Activated CD4-positive, alpha-beta T cell treated with anti-CD3 and anti-CD28 coated beads, Interleukin-10, Interleukin-2, amounts not matched to agents 100 ng/mL and 50 ng/mL, durations not matched to agents 16 hours and 8 hours (primary cell): ENCODE measurements at regions not wholly inside any gene's neighbourhood (a gene's known extent, or its start where the extent isn't known, plus 50 kb on each side); places are given as distances from the start of the nearest gene placed in this dataset.

Experiments used
- DNase-seq: peaks from one replicate; pipeline ENCODE4 v3.0.0-alpha.2; 2020

DNA sequence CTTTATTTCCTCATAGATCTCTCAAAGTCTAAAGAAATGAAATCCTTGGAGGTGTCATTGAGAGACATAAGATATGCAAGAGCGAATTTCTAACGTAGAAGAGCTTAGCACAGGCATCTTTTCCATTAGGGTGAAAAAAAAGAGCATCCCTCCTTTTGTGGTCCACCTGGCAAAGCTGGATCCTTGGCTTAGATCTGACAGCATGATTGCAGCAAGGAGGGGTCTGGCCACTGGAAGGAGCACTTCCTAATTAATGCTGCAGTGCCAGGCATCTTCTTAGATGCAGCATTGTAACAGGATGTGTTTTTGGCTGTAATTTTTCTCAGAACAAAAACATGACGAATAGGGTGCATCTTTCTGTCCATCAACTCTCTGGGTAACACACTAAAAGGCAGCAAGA lies 60.1 kb upstream of the TFAP2D start:
- no peak for DNase-seq

DNA sequence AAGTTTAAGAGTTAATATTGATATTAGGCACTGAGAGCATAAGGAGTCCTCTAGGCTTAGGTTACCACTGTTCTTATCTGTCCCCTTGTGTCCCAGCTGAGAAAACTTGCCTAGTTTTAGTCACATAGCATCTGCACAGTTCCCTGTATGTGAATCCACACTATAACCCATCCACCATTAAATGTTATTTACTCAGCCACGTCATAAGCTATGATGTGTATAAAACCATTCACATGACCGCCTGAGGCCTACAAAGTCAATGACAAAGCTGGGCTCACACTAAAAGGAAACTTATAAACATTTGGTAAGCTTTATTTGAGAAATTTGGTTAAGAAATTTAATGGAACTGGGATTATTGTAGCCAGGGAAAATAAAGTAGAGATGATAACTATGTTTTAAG lies 59.2 kb upstream of the TFAP2D start:
- no peak for DNase-seq

DNA sequence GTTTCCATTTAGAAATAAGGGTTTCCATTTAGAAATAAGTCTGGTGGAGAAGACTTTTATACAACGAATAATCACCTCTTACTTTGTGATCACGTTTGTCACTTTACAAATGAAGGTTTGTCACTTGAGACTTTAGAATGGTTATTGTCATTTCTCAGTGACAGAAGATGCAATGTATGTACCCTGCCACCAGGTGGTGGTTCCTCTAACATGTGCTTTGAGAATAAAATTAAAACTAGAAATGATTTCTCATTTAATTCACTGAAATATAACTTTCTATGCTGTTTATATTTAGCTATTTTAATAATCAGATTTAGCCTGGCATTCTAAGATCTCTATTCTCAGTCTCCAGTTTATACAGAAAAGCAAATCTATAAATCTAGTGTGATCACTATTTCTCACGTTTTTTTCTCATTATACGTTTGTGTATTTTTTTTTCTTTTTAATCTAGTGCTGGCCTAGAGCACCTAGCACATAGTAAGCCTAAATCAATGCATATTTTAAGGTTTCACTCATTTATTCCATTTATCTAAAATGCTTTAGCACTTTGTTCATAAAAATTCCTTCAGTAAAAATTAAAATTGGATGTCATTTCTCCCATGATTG lies 57.4 kb upstream of the TFAP2D start:
- DNase-seq, result peak; percentile 3

DNA sequence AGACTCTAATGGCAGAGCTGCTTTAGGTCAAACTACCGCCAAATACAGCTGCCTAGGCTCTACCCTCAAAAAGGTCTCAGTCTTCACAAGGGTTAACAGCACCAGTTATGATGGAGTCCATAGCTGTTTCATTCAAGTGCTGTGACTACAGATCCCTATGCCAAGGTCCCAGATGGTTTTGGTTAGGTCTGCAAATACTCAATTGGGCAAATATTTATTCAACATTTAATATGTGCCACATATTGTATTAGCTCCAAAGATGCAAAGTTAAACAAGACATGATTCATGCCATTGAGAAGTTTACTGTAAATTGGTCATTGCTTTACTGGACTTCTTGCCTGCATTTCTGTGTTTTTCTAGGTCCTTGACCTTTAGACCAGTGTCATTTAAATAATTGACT lies 55.8 kb upstream of the TFAP2D start:
- DNase-seq, result no peak

DNA sequence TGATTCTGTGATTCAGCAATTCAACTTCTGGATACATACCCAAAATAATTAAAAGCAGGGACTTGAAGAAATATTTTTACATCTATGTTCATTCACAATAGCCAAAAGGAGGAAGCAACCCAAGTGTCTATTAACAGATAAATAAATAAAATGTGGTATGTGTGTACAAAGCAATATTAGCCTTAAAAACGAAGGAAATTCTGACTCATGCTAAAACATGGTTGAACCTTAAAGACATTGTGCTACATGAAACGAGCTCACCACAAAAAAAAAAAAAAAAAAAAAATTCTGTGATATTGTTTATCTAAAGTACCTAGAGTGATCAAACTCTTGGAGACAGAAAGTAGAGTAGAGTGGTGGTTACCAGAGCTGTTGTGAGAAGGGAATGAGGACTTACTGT lies 54.8 kb upstream of the TFAP2D start:
- no peak for DNase-seq

DNA sequence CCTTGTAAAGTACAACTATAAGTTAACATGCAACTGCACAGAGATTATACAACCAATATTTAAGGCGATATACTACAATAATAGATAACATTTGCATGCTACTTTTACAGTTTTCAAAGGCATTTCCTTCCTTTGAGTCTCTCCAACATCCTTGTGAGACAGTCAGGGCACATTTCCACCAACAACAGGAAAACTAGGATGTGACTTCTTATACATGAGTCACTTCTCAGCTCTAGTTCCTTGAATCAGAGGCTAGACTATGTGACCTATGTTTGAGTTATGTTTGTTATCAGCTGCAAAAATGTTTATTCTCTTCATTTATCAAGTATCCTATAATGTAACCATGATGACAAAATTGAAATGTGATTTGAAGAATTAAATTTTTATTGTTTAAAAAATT lies 51.7 kb upstream of the TFAP2D start:
- DNase-seq, result no peak
